HG02763 (cell line): ENCODE measurements at regions not wholly inside any gene's neighbourhood (a gene's known extent, or its start where the extent isn't known, plus 50 kb on each side); places are given as distances from the start of the nearest gene placed in this dataset.

Experiments used
- ATAC-seq: cut with Tn5 transposase; IDR thresholded peaks from one replicate; pipeline ENCODE4 v1.9.1; 2021; ENCODE audit warnings: mild to moderate bottlenecking, moderate library complexity; ENCODE audit not compliant: unreplicated experiment

- ATAC-seq = no peak
Measured at GRCh38 chr1:65670518-65670917, 122.2 kb upstream of the PDE4B start.

GRCh38 chr1:65674522-65674921 lies 118.2 kb upstream of the PDE4B start:
- no peak for ATAC-seq

GRCh38 chr1:65679773-65680172 lies 112.9 kb upstream of the PDE4B start:
- no peak for ATAC-seq

GRCh38 chr1:65681096-65681495 lies 111.6 kb upstream of the PDE4B start:
- no peak for ATAC-seq

- peak; percentile 85 for ATAC-seq
Measured at GRCh38 chr1:65687428-65688214, 105.1 kb upstream of the PDE4B start.

GRCh38 chr1:65688215-65688566 lies 104.5 kb upstream of the PDE4B start:
- no peak for ATAC-seq

- ATAC-seq = no peak
Measured at GRCh38 chr1:65688848-65689247, 103.8 kb upstream of the PDE4B start.

GRCh38 chr1:65691152-65691900 lies 101.4 kb upstream of the PDE4B start:
- ATAC-seq = no peak

- no peak for ATAC-seq
Measured at GRCh38 chr1:65691972-65692371, 100.7 kb upstream of the PDE4B start.

GRCh38 chr1:65694126-65694525 lies 98.6 kb upstream of the PDE4B start:
- no peak for ATAC-seq

- no peak for ATAC-seq
Measured at GRCh38 chr1:65694933-65695332, 97.8 kb upstream of the PDE4B start.

GRCh38 chr1:65698590-65698989 lies 94.1 kb upstream of the PDE4B start:
- ATAC-seq = no peak

GRCh38 chr1:65703853-65704252 lies 88.8 kb upstream of the PDE4B start:
- no peak for ATAC-seq

GRCh38 chr1:65704318-65704717 lies 88.4 kb upstream of the PDE4B start:
- no peak for ATAC-seq

- no peak for ATAC-seq
Measured at GRCh38 chr1:65717815-65718454, 74.8 kb upstream of the PDE4B start.

- ATAC-seq = no peak
Measured at GRCh38 chr1:65719391-65719790, 73.3 kb upstream of the PDE4B start.

- ATAC-seq = no peak
Measured at GRCh38 chr1:65722461-65722860, 70.2 kb upstream of the PDE4B start.

- no peak for ATAC-seq
Measured at GRCh38 chr1:65724151-65724550, 68.5 kb upstream of the PDE4B start.

GRCh38 chr1:65725064-65725463 lies 67.6 kb upstream of the PDE4B start:
- no peak for ATAC-seq

- ATAC-seq = no peak
Measured at GRCh38 chr1:65728504-65728903, 64.2 kb upstream of the PDE4B start.

GRCh38 chr1:65729259-65729658 lies 63.4 kb upstream of the PDE4B start:
- ATAC-seq = no peak

- ATAC-seq = no peak
Measured at GRCh38 chr1:65734979-65735378, 57.7 kb upstream of the PDE4B start.
